ENCODE measurements at regions not wholly inside any gene's neighbourhood (a gene's known extent, or its start where the extent isn't known, plus 50 kb on each side); places are given as distances from the start of the nearest gene placed in this dataset.

GRCh38 chr2:104741860-104742259, 112.1 kb upstream of the POU3F3 start:
- no peak overlapping the region for H3K4me2 ChIP-seq
- H3F3A ChIP-seq (replicated peaks; ENCODE audit: insufficient read depth), result no peaks in the 10 kb centered on the region
- H3K4me3 ChIP-seq (ENCODE audit: low read depth in 2 of 2, low read length in 1 of 2), result no peak overlapping the region
- no peak overlapping the region for H3K9ac ChIP-seq
- no peaks in the 10 kb centered on the region for H3K36me3 ChIP-seq (replicated peaks in 1 of 2; ENCODE audit: control insufficient read depth in 1 of 2, insufficient read depth in 2 of 2, low read length in 1 of 2)
- no peak for DNase-seq
- no peaks in the 10 kb centered on the region for H3K9me2 ChIP-seq
- ChIA-PET CTCF (no interaction called here), POLR2A (no interaction called here)
- H3K4me1 ChIP-seq (ENCODE audit: control insufficient read depth in 1 of 2, insufficient read depth in 2 of 2, low read depth in 1 of 2, low read length in 1 of 2), result no peaks in the 10 kb centered on the region
- no peaks in the 10 kb centered on the region for H3K79me2 ChIP-seq (ENCODE audit: insufficient read depth)
- H3K27me3 ChIP-seq (ENCODE audit: insufficient read depth), result no peaks in the 10 kb centered on the region
- H4K20me1 ChIP-seq (ENCODE audit: insufficient read depth), result no peaks in the 10 kb centered on the region
- no peaks in the 10 kb centered on the region for H3K9me3 ChIP-seq
- WGBS (ENCODE audit: low lambda C conversion rate), result 7% methylated on average over 3 of the region's 3 CpGs
- no peak overlapping the region for H3K27ac ChIP-seq (ENCODE audit: low read depth in 2 of 2, low read length in 1 of 2)
- H2AFZ ChIP-seq (ENCODE audit: low read depth), result no peak overlapping the region
- no peak for TF ChIP-seq POLR2AphosphoS5 (IDR thresholded peaks at IDR 0.05; ENCODE audit: low read depth, low read length)
- TF ChIP-seq MEF2A (IDR thresholded peaks at IDR 0.05; ENCODE audit: borderline replicate concordance, low read depth), result no peak
- no peak for TF ChIP-seq EZH2phosphoT487 (IDR thresholded peaks at IDR 0.05; ENCODE audit: borderline replicate concordance, low read depth)
- no peak for TF ChIP-seq USF2 (IDR thresholded peaks at IDR 0.05; ENCODE audit: borderline replicate concordance, low read depth, low read length)
- TF ChIP-seq RCOR1 (IDR thresholded peaks at IDR 0.05; ENCODE audit: low read length), result no peak
- TF ChIP-seq YY1 (IDR thresholded peaks at IDR 0.05; ENCODE audit: low read depth), result no peak
- TF ChIP-seq MXI1 (IDR thresholded peaks at IDR 0.05; ENCODE audit: low read depth, low read length), result no peak

DNA sequence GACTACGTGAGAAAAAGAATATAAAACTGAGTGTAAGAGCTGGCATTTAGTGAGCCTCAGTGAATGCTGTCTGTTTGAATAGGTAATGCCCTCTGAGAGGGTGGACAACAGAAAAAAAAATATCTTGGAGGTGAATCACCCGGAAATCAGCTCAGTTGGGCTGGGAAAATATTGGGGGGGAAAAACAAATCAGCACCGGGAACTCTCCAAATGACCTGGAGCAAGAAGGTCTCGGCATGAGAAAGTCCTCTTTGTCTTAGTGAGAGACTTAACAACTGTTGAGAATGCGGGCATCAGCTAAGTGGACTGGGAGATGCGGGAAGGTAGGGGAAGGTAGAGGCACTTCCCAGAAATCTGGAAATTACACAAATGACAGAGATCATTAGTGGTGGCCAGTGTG, 109.4 kb upstream of the POU3F3 start:
- Histone ChIP-seq H3K9ac (no peak overlapping the region), H3K27me3 (ENCODE audit: insufficient read depth) (no peaks in the 10 kb centered on the region), H3K9me3 (no peaks in the 10 kb centered on the region), H3K4me2 (no peak overlapping the region), H3K36me3 (replicated peaks in 1 of 2; ENCODE audit: control insufficient read depth in 1 of 2, insufficient read depth in 2 of 2, low read length in 1 of 2) (no peaks in the 10 kb centered on the region), H2AFZ (ENCODE audit: low read depth) (no peak overlapping the region), H3K9me2 (no peaks in the 10 kb centered on the region), H4K20me1 (ENCODE audit: insufficient read depth) (no peaks in the 10 kb centered on the region), H3K27ac (ENCODE audit: low read depth in 2 of 2, low read length in 1 of 2) (no peak overlapping the region), H3K79me2 (ENCODE audit: insufficient read depth) (no peaks in the 10 kb centered on the region), H3F3A (replicated peaks; ENCODE audit: insufficient read depth) (no peaks in the 10 kb centered on the region), H3K4me3 (ENCODE audit: low read depth in 2 of 2, low read length in 1 of 2) (no peak overlapping the region), H3K4me1 (ENCODE audit: control insufficient read depth in 1 of 2, insufficient read depth in 2 of 2, low read depth in 1 of 2, low read length in 1 of 2) (no peaks in the 10 kb centered on the region)
- CTCF ChIA-PET, result no interaction called here
- 43% methylated on average over 6 of the region's 6 CpGs for WGBS (ENCODE audit: low lambda C conversion rate)
- DNase-seq, result no peak
- TF ChIP-seq SMC3 (IDR thresholded peaks at IDR 0.05; ENCODE audit: low read depth, low read length) (no peak), NRF1 (IDR thresholded peaks at IDR 0.05; ENCODE audit: low read depth, low read length) (no peak), USF2 (IDR thresholded peaks at IDR 0.05; ENCODE audit: borderline replicate concordance, low read depth, low read length) (no peak), PBX3 (IDR thresholded peaks at IDR 0.05) (no peak), MEF2A (IDR thresholded peaks at IDR 0.05; ENCODE audit: borderline replicate concordance, low read depth) (no peak), MXI1 (IDR thresholded peaks at IDR 0.05; ENCODE audit: low read depth, low read length) (no peak), YY1 (IDR thresholded peaks at IDR 0.05; ENCODE audit: low read depth) (no peak), RXRA (IDR thresholded peaks at IDR 0.05; ENCODE audit: borderline replicate concordance, low read depth) (no peak), RCOR1 (IDR thresholded peaks at IDR 0.05; ENCODE audit: low read length) (no peak), NFIC (IDR thresholded peaks at IDR 0.05; ENCODE audit: borderline replicate concordance) (no peak)
- TF ChIP-seq, protein P1, sequence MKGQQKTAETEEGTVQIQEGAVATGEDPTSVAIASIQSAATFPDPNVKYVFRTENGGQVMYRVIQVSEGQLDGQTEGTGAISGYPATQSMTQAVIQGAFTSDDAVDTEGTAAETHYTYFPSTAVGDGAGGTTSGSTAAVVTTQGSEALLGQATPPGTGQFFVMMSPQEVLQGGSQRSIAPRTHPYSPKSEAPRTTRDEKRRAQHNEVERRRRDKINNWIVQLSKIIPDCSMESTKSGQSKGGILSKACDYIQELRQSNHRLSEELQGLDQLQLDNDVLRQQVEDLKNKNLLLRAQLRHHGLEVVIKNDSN (IDR thresholded peaks at IDR 0.05; ENCODE audit: borderline replicate concordance, low read depth), result no peak
- POLR2A ChIA-PET, result no interaction called here
